ENCODE measurements at regions not wholly inside any gene's neighbourhood (a gene's known extent, or its start where the extent isn't known, plus 50 kb on each side); places are given as distances from the start of the nearest gene placed in this dataset.
A peak's percentile ranks its signal among the peaks of the same experiment; 100 is the strongest.

DNA sequence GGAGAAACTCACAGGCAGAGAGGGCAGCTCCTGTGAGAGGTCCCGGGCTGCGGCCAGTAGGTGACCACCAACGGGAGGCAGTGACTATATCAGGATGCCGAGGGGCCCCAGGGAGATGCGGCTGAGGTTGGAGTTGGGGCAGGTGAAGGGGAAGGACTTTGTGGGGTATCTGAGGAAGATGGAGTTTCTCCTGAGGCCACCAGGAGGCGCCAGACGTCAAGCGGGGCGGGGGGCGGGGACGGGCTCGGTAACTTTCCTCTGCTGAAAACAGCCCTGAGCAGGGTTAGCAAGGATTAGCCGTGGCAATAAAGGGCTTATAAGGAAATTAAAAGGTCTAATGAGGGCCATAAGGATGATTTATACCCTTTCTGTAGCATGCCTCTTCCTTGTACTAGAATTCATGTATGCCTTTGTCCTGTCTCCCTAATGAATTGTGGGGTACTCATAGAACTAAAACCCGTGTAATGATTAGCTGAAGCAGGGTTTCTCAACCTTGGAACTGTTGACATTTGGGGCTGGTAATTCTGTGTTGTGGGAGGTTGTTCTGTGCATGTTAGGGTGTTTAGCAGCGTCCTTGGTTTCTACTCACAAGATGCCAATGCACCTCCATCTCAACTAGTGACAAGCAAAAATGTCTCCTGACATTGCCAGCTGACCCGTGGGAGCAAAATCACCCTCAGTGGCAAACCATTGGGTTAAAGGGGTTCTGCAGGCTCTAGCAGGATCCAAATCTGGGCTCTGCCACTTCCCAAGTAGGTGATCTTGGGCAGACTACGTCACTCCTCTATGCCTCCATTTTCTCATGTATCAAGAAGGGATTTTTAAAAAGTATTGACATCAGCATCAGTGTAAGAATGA lies 74.8 kb upstream of the GRIN2A start:
- TF ChIP-seq, protein P1, sequence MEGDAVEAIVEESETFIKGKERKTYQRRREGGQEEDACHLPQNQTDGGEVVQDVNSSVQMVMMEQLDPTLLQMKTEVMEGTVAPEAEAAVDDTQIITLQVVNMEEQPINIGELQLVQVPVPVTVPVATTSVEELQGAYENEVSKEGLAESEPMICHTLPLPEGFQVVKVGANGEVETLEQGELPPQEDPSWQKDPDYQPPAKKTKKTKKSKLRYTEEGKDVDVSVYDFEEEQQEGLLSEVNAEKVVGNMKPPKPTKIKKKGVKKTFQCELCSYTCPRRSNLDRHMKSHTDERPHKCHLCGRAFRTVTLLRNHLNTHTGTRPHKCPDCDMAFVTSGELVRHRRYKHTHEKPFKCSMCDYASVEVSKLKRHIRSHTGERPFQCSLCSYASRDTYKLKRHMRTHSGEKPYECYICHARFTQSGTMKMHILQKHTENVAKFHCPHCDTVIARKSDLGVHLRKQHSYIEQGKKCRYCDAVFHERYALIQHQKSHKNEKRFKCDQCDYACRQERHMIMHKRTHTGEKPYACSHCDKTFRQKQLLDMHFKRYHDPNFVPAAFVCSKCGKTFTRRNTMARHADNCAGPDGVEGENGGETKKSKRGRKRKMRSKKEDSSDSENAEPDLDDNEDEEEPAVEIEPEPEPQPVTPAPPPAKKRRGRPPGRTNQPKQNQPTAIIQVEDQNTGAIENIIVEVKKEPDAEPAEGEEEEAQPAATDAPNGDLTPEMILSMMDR (IDR thresholded peaks at IDR 0.05; ENCODE audit: insufficient read depth, low read length): peak; percentile 25
- TF ChIP-seq POLR2AphosphoS5 (IDR thresholded peaks at IDR 0.05; ENCODE audit: low read depth) (no peak), GABPA (IDR thresholded peaks at IDR 0.05; ENCODE audit: low read depth) (no peak), SPI1 (IDR thresholded peaks at IDR 0.05; ENCODE audit: borderline replicate concordance, low read depth) (no peak)
- TF ChIP-seq, protein P2, sequence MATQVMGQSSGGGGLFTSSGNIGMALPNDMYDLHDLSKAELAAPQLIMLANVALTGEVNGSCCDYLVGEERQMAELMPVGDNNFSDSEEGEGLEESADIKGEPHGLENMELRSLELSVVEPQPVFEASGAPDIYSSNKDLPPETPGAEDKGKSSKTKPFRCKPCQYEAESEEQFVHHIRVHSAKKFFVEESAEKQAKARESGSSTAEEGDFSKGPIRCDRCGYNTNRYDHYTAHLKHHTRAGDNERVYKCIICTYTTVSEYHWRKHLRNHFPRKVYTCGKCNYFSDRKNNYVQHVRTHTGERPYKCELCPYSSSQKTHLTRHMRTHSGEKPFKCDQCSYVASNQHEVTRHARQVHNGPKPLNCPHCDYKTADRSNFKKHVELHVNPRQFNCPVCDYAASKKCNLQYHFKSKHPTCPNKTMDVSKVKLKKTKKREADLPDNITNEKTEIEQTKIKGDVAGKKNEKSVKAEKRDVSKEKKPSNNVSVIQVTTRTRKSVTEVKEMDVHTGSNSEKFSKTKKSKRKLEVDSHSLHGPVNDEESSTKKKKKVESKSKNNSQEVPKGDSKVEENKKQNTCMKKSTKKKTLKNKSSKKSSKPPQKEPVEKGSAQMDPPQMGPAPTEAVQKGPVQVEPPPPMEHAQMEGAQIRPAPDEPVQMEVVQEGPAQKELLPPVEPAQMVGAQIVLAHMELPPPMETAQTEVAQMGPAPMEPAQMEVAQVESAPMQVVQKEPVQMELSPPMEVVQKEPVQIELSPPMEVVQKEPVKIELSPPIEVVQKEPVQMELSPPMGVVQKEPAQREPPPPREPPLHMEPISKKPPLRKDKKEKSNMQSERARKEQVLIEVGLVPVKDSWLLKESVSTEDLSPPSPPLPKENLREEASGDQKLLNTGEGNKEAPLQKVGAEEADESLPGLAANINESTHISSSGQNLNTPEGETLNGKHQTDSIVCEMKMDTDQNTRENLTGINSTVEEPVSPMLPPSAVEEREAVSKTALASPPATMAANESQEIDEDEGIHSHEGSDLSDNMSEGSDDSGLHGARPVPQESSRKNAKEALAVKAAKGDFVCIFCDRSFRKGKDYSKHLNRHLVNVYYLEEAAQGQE (IDR thresholded peaks at IDR 0.05; ENCODE audit: insufficient replicate concordance, low read depth): no peak
